Fibroblast of skin of back (primary cell): ENCODE measurements at regions not wholly inside any gene's neighbourhood (a gene's known extent, or its start where the extent isn't known, plus 50 kb on each side); places are given as distances from the start of the nearest gene placed in this dataset.
A peak's percentile ranks its signal among the peaks of the same experiment; 100 is the strongest.

ENCODE experiments used
- DNase-seq: peaks from one replicate; pipeline ENCODE4 v3.0.0-alpha.2; 2013

DNA sequence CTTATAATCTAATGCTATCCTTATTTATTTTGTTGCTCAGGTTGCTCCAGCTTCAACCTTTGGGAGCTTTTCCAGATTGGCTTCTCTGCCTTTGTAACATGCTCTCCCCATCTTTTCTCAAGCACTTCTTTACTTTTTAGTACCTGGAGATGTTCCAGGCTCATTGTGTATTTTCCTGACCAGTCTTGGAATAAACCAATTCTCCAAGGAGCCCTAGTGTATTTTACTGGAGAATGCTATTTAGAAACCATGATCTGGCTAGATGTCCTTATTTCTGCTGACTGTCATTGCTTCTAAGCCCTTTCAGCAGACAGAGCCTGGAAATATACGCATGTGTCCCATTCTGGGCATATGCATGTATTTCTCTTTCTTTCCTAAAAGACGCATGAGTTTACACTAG is 95.7 kb downstream of the EMX2 start:
- DNase-seq, result no peak

DNA sequence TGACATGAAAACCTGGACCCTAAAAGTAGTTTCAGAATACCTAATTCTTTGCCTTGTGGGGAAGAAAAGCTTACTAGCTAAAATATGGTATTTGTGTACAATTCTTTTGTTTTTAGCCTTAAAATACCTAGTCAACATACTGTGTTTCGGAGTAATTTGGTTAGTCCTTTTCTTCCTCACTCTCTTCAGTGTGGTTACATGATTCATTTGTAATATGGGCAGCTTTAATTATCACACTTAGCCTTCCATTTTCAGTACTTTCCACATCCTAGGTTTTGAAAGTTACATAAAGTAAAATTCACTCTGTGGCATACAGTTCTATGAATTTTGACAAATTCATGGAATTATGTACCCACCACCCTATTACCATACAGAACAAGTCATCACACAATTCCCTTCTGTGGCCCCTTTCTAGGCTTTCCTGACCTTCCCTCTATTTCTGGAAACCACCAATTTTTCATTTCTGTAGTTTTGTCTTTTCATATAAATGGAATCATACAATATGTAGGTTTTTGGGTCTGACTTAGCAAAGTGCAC is 96.2 kb downstream of the EMX2 start:
- no peak for DNase-seq

DNA sequence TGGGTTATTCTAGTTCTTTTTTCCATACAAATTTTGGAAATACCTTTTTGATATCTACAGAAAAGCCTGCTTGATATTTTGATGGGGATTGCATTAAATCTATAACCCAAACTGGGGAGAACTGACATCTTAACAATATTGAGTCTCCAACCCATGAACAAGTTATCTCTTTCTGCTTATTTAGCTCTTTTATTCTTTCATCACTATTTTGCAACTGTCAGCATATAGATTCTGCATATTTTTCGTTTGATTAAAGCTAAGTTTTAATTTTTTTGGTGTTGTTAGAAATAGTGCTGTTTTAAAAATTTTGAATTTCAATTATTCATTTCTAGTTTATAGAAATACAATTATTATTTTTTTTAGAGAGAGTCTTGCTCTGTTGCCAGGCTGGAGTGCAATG is 97.9 kb downstream of the EMX2 start:
- no peak for DNase-seq

DNA sequence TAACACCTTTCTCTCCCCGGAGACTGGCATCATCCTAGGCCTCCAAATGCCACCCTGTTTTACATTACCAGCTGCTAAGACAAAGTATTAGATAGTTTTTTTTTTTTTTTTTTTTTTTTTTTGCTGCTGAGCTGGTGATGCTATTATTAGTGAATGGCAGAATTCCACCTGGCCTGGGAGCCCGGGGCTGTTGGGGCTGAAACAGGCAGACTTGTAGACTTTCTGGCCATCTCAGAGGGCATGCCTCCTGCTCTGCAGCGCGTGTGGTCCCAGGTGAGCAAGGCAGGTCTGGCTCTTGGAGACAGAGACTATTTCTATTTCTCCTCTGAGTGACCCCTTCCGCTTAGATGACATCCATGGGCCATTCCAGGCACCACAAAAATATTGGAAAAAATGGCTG is 104.2 kb downstream of the EMX2 start:
- no peak for DNase-seq

DNA sequence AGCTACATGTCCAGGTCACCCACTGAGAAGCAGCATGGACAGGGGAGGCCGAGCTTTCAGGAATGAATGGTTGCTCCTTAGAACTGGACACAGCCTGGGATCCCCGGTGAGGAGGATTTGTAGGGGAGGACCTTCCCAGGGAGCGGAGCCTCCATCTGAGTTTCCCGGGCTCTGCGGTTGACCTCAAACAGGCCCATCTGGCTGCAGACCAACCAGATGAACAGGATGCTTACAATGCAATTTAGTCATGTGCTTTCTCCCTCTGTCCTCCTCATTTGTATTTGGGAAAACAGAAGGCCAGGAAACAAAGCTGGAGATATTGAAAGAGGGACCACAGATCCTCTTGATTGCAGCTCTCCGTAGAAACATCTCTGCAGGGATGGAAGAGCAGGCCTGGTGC is 104.8 kb downstream of the EMX2 start:
- DNase-seq, result peak; percentile 35

DNA sequence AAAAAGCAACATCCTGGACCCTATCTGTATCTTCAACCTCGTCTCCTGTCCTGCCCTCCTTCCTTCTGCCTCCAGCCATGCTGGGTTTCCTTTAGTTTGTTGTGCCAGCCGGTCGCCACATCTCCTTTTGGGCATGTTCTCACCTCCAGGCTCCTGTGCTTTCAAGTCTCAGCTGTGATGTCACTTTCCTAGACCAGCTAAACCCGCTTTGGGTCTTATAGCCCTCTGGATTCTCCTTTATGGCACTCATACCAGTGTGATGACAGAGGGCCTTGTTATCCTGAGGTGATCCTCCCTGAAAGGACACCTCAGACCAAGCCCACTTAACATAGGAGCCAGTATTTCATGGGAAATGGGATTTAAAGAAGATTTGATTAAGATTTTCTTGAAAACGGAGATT is 108.6 kb downstream of the EMX2 start:
- DNase-seq, result no peak

DNA sequence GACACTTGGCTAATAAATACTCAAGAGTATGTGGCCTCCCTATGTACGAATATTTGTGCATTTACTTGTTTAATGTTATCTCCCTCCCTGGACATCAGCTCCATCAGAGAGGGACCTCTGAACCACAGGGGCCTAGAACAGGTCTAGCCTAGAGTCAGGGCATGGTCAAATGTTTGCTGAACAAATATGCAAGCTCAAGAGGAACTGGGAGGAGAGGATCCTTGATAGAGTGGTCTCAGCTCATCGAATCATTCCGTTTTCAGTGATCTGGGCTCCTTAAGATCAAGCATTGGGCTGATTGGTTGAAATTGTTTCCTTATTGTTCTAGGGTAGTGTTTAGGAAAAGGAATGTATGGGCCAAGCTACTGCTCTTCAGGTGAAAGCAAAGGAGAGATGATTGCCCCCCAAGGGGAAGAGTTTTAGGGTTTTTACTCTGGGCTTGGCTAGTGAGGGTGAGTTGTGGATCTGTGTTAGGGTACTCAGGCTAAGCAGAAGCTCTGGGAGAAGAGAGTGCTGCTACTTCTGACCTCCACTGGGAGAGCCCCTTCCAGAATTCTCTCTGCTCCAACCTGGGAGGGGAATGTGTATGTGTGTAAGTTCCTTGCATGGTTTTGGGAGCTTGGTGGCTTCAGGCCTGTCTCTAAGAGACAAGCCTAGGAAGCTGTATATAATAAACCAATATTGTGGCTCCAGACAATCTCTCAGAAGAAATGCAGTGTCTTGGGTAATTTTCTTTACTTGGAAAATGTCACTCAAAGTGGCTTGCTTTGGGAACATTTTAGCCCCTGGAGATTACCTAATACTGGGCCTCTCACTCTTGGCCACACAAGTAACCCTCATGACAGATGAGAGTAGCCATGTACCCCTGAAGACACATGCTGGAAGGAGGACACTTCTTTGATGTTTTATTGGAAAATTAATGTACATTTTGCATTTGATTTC is 110.0 kb downstream of the EMX2 start:
- DNase-seq, result no peak

DNA sequence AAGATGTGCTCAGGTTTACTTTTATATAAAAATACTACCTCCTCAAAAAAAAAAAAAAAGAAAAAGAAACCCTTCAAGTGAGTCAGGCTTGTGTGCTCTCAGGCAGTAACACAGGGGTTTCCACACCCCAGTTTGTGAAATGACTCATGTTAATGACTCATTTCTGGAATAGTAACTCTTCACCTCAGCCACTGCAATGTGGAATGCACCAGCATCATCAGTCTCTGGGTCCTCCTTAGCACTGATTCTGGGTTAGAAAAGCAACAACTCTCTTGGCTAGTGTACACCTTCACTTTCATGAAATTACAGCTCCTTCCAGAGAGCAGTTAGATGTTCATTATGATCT is 110.6 kb downstream of the EMX2 start:
- DNase-seq, result peak; percentile 97

DNA sequence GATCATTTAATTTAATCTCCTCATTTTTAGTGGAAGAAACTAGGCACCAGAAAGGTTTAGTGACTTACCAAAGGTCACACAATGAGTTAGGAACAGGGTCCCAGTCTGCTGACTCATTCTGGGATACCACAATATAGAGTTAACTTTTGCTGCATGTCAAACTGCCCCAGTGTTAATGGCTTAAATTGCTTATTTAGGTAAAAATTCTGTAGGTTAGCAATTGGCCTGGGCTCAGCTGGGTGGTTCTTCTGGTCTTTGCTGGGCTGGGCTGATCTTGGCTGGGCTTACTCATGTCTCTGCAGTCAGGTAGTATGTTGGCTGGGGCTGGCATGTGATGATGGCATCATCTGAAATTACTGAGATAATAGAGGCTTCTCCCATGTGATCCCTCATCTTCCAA is 111.6 kb downstream of the EMX2 start:
- no peak for DNase-seq

DNA sequence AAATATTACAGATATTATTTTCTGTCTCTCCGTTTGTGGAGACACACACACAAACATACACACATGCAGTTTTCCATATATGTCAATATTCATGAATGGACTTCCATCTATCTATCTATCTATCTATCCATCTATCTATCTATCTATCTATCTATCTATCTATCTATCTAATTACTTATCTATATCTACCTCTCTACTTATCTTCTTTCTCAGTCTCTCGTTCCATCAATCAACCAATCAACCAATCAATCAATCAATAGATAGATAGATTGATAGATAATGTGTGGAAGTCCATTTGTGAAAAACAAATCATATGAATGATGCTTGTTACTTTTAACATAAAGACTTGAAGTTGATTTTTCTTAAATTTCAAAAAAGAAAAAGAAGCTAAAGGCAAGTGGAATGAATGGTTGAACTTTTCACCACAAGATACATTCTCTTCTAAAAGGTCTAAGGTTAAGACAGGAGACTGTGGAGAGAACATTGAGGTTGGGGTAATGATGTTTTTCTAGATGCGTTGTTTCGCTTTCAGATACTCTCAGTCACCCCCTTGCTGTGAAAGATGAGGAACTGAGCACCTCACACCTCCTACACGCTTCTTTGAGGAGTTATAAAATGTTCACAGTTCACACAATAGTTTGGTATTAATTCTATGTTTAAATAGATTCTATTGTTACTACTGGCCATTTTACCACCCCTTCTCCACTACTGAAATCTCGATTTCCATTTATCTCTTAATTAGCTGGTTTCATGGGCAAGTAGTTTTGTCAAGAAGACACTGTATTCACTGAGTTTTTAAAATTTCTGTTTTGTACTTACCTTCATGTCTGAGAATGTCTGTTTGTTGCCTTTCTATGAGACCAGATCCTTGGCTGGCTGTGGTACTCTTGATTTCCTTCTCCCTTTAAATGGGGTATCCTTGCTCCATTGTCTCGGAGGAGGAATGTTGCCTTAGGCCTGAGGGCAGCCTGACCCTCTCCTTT is 114.1 kb downstream of the EMX2 start:
- no peak for DNase-seq

DNA sequence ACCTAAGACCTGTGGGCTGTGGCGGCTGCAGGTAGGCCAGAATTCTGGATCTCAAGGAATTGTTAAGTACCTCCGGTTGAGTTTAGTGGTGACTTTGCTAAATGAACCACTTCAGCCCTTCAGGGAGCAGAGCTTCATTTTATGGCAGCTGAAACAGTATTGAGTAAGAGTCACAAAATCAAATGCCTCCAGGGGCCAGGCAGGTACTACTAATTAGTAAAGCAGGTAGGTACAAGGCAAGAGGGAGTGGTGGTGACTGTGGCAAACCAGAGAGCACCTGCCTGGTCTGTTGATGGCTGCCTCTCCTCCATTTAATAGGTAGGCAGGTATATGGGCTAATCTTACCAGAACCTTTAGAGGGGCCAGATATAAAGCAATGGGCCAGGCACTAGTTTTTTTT is 118.8 kb downstream of the EMX2 start:
- DNase-seq, result no peak

DNA sequence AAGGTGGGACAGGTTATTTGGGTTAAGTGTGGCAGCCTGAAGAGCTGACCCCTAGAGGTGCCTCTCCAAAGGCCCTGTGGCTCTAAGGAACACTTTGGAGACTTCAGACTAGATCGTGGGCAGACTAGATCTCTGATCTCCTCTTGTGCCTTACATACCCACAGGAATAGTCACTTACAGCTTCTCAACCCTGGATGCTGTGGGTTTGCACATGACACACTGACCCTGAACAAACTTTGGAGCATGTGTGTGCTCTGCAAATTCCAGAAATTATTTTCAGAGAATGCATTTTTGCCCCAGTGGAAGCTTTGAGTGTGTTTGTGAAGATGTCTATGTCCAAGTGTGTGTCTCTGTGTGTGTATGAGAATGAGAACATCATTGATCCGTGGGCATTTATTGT is 119.6 kb downstream of the EMX2 start:
- DNase-seq, result peak; percentile 75

DNA sequence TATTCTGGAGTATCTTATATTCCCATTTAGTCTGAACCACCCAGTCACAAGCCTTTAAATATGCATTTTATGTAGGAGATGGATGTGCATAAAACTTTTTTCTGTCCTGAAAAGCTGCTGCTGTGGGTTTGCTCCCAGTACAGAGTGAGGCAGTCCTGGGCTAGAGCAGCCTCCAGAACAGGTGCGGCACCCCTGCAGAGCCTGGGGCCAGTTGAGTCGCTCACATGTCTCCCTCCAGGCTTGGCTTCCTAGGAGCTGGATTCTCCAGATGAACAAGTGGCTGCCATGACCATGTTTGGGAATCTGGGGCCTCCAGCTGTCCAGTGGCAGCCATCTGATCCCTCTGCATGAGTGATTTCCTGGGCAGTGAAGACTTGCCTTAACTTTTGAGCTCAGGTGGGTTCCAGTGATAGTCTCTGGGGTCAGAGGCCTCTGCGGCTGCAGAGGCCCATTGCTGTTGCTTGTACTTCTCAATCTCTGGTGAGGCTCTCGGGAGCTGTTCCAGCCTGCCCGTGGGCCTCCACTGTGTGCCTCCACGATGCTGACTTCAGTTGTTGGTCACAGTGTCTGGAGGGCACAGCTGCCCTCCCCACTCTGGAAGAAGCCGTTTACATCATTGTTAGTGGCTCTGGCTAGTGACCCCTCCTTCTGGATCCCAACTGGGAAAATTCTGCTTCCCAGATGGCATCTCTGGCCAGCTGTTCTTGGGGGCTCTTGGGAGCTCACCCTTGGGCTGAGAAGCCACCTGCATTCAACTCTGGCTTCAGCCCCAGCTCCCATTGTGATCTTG is 120.4 kb downstream of the EMX2 start:
- DNase-seq, result no peak

DNA sequence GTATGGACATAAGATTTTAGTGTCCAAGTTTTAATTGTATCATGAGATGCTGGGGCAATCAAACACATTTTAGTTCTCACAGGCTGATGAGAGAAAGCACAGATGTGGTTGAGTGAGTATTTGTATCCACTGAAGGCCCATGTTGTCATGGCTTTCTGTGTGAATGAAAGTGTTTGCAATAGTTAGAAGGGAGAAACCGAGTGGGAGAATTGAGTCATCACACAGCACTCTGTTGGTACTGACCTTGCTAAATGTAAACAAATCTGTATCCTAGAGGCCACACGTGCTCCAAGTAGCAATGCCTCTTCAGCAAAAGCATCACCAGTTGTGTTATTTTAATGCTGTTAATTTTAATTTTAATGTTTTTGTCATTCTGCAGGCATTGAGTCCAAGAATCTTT is 121.2 kb downstream of the EMX2 start:
- peak; percentile 88 for DNase-seq

DNA sequence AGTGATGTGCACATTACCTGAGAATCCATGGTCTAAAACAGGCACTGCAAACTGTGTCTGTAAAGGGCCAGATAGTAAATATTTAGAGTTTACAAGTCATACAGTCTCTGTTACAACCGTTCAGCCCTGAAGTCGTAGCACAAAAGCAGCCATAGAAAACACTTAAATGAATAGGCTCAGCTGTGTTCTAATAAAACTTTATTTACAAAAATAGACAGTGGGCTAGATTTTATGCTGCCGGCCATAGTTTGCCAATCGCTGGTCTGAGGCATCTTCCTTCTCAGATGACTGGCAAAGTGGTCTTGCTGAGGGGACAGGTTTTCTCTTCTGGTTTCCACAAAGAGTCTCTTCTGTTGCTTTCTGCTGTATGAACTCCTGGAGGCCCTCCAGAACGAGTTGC is 121.7 kb downstream of the EMX2 start:
- no peak for DNase-seq

DNA sequence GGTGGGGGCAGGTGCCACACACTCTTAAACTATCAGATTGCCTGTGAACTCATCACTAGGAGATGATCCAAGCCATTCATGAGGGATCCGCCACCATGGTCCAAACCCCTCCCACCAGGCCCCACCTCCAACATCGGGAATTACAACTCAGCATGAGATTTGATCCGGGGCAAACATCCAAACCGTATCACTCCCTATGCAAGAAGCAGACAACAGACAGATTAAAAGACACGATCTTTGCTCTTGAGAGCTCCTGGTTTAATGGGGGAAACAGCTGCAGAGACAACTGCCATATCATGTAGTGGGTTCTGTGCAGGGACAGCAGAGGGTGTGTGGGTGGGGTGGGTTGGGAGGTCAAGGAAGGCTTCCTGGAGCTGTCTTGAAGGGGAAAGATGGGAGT is 123.6 kb downstream of the EMX2 start:
- no peak for DNase-seq

DNA sequence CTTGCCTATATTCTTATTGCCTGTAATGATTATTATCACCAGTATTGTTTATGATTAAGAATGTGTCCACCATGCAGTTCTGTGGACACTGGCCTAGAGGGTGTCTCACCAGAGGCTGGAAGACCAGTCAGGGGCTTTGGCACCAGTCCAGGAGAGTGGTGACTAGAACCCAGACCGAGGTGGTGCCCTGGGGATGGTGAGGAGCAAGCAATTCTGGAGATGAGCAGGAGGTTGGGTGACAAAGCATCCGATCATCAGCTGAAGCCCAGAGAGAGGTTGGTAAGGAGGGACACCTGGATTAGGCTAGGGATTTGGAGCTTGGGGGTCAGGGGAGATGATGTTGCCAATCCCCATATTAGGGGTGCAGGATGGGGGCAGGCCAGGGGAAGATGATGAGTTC is 124.4 kb downstream of the EMX2 start:
- no peak for DNase-seq

DNA sequence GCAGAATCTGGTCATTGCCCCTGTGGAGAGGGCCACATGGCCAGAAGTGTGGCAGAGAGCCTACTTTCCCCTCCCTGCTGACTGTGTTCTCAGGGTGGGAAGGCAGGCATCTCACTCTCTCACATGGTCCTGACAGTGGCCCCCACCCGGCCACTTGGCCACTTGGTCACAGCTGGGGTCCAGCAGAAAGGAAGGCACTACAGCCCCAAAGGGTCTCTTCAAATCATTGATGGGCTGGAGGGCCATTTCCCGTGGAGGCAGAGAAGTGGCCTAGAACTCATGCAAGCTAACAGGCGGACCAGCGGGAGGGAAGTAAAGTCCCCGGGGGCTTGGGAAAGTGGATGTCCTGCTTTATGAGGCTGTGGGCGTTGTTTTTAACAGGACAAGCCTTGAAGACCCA is 125.3 kb downstream of the EMX2 start:
- no peak for DNase-seq

DNA sequence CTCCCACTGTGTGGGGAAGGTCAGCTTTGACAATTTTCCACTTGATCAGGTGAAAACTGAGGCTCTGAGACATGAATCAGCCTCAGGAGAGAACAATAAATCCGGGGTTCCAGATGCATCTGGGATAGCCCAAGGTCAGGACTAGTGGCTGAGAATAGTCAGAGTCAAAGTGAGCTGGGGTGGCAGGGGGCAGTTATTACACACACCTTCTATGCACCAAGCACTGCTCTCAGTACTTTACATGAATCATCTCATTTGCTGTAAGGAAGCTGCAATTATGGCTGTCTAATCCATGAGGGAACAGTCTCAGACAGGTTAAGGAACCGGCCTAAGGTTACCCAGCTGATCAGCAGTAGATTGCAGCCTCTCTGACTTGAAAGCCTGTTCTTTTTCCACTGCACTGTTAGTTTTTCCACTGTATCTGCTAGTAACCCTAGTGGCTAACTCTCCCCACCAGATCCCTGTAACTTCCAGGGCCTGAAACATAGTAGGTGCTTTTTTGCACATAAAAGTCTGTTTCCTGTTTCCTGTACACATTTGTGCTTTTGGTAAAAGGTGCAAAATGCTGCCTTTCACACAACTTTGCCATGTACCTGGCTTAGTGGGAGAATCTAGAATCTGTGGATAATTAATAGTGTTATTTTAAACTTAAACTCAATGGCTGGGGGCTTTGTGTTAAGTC is 125.9 kb downstream of the EMX2 start:
- no peak for DNase-seq

DNA sequence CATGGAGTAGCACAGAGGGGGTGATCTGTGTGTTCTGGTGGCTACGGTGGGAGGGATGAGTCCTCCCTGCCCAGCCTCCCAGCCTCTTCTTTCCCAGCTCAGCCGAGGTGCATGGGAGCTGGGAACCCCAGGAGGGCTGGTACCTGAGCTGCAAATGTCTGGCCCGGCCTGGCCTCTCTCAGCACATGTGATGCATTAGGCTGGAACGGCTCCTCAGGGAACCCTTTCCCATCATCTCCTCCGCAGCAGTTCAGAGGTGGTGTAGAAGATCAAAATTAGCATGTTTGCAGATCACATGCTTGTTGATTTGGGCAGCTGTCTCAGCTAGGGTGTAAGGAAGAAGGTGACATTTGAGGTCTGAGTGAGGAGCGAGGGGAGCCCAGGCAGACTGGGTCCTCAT is 126.6 kb downstream of the EMX2 start:
- no peak for DNase-seq

DNA sequence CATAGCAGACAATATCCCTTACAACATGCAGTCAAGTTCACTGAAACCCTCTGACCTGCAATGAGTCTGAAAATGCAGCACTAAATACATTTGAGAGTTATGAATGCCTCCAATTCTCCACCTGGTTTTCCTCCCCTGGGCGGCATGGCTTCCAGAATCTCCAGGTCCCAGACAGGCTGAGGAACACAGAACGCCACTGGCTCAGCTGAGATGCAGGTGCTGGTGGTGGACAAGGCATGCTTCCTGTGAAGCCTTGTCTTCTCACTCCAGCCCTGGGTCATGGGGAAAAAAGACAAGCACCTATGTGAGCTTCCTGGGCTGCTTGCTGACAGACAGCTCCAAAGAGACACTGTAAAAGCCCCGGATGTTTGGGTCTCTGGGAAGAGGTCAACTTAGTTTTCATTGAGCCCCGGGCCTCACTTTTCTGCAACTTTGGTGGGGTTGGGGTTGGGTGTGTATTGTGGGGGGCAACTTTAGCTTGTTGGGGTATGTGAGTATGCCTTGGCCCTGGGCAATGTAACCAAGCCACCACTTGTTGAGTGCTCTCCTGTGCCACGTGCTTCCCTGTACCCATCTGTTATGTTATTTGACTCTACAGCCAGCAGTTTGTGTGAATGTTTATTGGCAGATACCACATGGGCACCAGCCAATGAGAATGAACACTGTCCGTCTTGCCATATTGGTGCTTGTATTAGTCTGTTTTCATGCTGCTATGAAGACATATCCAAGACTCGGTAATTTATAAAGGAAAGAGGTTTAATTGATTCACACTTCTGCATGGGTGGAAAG is 127.8 kb downstream of the EMX2 start:
- no peak for DNase-seq
